ENCODE measurements at regions not wholly inside any gene's neighbourhood (a gene's known extent, or its start where the extent isn't known, plus 50 kb on each side); places are given as distances from the start of the nearest gene placed in this dataset.

DNA sequence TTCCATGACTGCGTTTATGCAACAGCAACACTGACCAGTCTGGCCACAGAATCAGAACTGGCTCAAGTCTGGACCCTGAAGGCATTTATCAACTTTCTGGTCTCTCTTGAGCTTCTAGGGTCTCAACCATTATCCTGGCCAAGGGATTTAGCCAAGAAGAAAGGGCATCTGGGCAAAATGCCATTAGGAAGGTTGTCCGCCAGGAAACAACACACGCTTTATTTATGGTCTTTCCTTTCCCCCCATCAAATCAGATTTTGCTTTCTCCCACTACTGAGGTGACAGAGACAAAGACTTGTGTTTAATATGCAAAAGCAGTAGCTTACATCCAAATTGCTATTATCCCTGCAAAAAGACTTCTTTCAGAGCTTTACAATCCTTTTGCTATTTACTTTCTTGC, 81.6 kb upstream of the PPP2R5A start:
- CTCF ChIA-PET: no interaction called here
- DNase-seq (ENCODE audit: extremely low spot score): no peak
- TF ChIP-seq, protein P1, sequence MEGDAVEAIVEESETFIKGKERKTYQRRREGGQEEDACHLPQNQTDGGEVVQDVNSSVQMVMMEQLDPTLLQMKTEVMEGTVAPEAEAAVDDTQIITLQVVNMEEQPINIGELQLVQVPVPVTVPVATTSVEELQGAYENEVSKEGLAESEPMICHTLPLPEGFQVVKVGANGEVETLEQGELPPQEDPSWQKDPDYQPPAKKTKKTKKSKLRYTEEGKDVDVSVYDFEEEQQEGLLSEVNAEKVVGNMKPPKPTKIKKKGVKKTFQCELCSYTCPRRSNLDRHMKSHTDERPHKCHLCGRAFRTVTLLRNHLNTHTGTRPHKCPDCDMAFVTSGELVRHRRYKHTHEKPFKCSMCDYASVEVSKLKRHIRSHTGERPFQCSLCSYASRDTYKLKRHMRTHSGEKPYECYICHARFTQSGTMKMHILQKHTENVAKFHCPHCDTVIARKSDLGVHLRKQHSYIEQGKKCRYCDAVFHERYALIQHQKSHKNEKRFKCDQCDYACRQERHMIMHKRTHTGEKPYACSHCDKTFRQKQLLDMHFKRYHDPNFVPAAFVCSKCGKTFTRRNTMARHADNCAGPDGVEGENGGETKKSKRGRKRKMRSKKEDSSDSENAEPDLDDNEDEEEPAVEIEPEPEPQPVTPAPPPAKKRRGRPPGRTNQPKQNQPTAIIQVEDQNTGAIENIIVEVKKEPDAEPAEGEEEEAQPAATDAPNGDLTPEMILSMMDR (IDR thresholded peaks at IDR 0.05; ENCODE audit: control extremely low read depth, extremely low read depth, low read depth, missing control alignments): no peak
- POLR2A ChIA-PET: no interaction called here

DNA sequence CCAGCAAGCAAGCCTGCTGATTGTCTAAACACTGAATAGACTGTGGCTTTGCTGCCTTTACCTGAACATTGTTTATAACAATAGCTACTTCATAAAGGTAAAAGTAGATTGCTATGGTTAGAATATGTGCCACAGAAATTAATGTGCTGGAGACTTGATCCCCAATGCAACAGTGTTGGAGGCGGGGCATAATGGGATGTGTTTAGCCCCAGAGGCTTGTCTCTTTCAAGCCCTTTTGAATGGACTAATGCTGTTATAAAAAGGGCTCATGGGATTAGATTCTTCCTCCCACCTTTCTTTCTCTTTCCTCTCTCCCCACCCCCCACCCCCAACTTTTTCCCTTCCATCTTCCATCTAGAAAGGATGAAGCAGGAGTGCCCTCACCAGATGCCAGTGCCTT, 80.2 kb upstream of the PPP2R5A start:
- CTCF ChIA-PET: no interaction called here
- no peak for DNase-seq (ENCODE audit: extremely low spot score)
- POLR2A ChIA-PET: no interaction called here
- TF ChIP-seq, protein P1 (IDR thresholded peaks at IDR 0.05; ENCODE audit: control extremely low read depth, extremely low read depth, low read depth, missing control alignments): no peak

DNA sequence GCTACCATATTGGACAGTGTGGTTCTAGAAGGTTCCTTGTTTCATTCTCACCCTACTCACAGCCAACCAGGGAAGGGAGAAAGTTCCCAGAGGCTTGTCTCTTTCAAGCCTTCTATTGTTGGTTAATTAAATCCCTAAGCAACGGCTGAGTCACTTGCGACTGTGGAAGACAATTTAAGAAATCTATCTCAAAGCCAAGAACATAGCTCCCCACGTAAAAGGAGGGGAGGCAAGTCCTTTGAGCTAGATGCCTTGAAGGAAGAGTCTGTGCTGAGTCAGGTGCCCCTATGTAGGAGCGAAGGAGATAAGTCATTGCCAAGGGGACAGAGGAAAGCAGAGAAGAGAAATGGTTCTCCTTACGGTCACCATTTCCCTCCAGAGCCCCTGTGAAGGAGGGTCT, 79.4 kb upstream of the PPP2R5A start:
- CTCF ChIA-PET: no interaction called here
- POLR2A ChIA-PET: no interaction called here
- TF ChIP-seq, protein P1 (IDR thresholded peaks at IDR 0.05; ENCODE audit: control extremely low read depth, extremely low read depth, low read depth, missing control alignments): no peak
- DNase-seq (ENCODE audit: extremely low spot score): no peak

DNA sequence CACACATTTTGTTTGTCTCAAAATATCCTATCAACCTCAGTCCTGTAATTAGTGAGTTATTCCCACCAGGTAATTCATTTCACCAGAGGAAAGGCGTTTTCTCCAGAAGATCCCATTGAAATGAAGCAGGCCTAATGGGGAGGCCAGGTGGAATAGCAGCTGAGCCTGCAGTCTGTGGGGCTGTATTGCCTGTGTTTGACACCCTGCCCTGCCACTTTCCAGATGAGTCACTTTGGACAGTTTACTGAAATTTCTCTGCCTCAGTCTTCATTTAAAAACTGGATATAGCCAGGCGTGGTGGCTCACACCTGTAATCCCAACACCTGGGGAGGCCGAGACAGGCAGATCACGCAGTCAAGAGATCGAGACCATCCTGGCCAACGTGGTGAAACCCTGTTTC, 78.1 kb upstream of the PPP2R5A start:
- no peak for DNase-seq (ENCODE audit: extremely low spot score)
- TF ChIP-seq, protein P1 (IDR thresholded peaks at IDR 0.05; ENCODE audit: control extremely low read depth, extremely low read depth, low read depth, missing control alignments): no peak
- ChIA-PET POLR2A (no interaction called here), CTCF (interaction anchor here (0.6 kb wide), 1 partner anchor 145 kb away, joined by 3 read pairs; no protein-coding TSS in a partner anchor)

DNA sequence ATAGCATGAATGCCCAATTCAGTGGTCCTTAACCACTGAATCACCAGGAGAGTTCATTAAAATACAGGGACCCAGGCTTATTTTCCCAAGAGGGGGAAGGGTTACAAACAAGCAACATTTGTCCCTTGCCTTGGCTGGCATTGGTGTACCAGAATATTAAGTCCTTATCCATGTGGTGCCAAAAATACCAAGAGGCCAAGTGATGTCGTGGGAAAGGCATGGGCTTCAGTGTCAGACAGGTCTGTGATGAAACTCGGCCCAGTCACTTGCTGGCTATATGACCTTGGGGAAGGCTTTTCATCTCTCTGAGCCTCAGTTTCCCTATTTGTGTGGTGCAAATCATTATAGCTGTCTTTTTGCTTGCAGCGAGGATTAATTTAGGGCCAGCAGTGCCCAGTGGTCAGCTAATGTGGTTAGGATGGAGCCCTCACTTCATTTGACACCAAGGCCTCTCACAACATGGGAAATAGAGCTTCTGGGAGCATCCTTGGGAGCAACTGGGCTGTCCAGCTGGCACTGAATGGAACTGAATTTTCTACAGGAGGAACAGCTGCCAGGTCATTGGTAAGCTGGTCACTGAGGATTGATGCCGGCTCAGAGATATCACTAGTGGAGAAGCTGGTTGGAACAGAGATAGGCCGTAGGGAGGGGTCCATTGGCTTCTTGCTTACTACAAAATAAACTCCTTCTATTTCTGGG, 77.2 kb upstream of the PPP2R5A start:
- TF ChIP-seq, protein P1 (IDR thresholded peaks at IDR 0.05; ENCODE audit: control extremely low read depth, extremely low read depth, low read depth, missing control alignments): no peak
- POLR2A ChIA-PET: no interaction called here
- CTCF ChIA-PET: interaction anchor here (0.6 to 1.3 kb wide), 2 partner anchors 48 to 144 kb away, joined by 3 read pairs; no protein-coding TSS in a partner anchor
- no peak for DNase-seq (ENCODE audit: extremely low spot score)

DNA sequence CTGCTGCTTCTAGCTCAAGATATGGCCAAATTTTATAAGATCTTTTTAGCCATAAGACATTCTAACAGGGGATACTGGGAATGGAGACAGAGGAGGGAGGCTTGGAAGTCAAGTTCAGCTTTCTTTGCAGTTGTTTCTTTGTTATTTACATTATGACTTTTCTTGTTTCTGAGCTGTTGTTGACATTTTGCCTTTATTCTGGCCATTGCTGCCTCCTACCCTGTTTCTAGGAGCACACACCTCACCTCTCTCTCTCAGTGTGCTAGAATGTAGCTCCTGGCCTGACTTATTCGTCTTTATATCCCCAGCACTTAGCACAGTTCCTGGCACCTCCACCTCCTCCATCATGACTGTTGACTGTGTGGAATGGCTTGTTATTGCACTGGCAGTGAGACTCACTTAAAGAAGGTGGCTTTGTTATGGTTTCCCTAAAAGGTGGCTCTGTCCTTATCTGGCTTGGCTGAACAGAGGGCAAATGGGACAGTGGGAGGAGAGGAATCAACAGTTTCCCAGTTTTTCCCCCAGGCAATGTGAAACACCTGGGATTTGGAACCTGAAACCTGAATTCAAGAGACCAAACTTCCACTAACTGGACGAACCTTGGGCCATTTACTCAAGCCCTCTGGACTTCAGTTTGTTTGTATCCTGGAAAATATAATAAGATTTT, 76.1 kb upstream of the PPP2R5A start:
- no peak for DNase-seq (ENCODE audit: extremely low spot score)
- ChIA-PET CTCF (interaction anchor here (1.1 to 1.5 kb wide), 6 partner anchors 16 to 138 kb away, joined by 3 to 6 read pairs (median 3); no protein-coding TSS in a partner anchor), POLR2A (no interaction called here)
- TF ChIP-seq, protein P1 (IDR thresholded peaks at IDR 0.05; ENCODE audit: control extremely low read depth, extremely low read depth, low read depth, missing control alignments): no peak

Measured in GM10248 (cell line).